ENCODE measurements at regions not wholly inside any gene's neighbourhood (a gene's known extent, or its start where the extent isn't known, plus 50 kb on each side); places are given as distances from the start of the nearest gene placed in this dataset.

DNA sequence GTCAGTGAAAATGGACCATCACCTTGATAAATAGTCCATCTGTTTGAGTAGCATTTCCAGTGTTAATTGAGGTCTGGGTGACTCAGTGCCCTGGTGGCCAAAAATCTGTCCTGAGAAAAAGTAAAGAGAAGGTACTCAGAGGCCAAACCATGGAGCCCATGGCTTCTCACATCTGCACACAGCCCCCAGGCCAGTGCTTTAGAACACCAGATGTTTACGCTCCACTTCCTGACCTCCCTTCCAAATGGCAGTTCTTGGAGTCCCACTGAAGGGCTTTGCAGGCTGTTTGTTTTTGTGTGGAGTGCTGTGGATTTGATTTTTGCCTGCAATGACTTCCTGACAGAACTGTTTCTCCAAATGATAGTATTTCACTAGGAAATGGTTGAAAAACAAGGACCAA lies 60.2 kb upstream of the GPC4 start:
- Histone ChIP-seq H3K27me3 (ENCODE audit: control insufficient read depth, insufficient read depth, low read length) (peaks cover 2% of the 10 kb centered on the region), H3K9ac (ENCODE audit: low read length in 3 of 3) (no peak overlapping the region), H3K27ac (ENCODE audit: low read depth in 2 of 2, low read length in 2 of 2) (no peak overlapping the region), H3K4me3 (ENCODE audit: low read length in 3 of 3) (no peak overlapping the region), H3K9me3 (ENCODE audit: control insufficient read depth in 2 of 3, insufficient read depth in 1 of 3, low read length in 3 of 3) (no peaks in the 10 kb centered on the region), H3K36me3 (ENCODE audit: control insufficient read depth in 2 of 3, insufficient read depth in 3 of 3, low read length in 3 of 3) (no peaks in the 10 kb centered on the region), H3K4me1 (ENCODE audit: control insufficient read depth in 2 of 3, insufficient read depth in 2 of 3, low read depth in 1 of 3, low read length in 3 of 3) (no peaks in the 10 kb centered on the region)
- FAIRE-seq (no peak), DNase-seq (peak in 2 of 5 donors; percentile 34 to 75)
- intact Hi-C loops (cut with DNase I) = no loop called here
- TF ChIP-seq CTCF (IDR thresholded peaks at IDR 0.05; ENCODE audit: borderline replicate concordance, extremely low read depth, insufficient read depth) = no peak

- Histone ChIP-seq H3K9me3 (ENCODE audit: control insufficient read depth in 2 of 3, insufficient read depth in 1 of 3, low read length in 3 of 3) (no peaks in the 10 kb centered on the region), H3K4me3 (ENCODE audit: low read length in 3 of 3) (no peak overlapping the region), H3K27me3 (ENCODE audit: control insufficient read depth, insufficient read depth, low read length) (peaks cover 2% of the 10 kb centered on the region), H3K9ac (ENCODE audit: low read length in 3 of 3) (no peak overlapping the region), H3K36me3 (ENCODE audit: control insufficient read depth in 2 of 3, insufficient read depth in 3 of 3, low read length in 3 of 3) (no peaks in the 10 kb centered on the region), H3K27ac (ENCODE audit: low read depth in 2 of 2, low read length in 2 of 2) (no peak overlapping the region), H3K4me1 (ENCODE audit: control insufficient read depth in 2 of 3, insufficient read depth in 2 of 3, low read depth in 1 of 3, low read length in 3 of 3) (no peaks in the 10 kb centered on the region)
- intact Hi-C loops (cut with DNase I) = no loop called here
- DNase-seq (no peak), FAIRE-seq (no peak)
- no peak for TF ChIP-seq CTCF (IDR thresholded peaks at IDR 0.05; ENCODE audit: borderline replicate concordance, extremely low read depth, insufficient read depth)
Measured at GRCh38 chrX:133474574-133474973, 59.3 kb upstream of the GPC4 start.

DNA sequence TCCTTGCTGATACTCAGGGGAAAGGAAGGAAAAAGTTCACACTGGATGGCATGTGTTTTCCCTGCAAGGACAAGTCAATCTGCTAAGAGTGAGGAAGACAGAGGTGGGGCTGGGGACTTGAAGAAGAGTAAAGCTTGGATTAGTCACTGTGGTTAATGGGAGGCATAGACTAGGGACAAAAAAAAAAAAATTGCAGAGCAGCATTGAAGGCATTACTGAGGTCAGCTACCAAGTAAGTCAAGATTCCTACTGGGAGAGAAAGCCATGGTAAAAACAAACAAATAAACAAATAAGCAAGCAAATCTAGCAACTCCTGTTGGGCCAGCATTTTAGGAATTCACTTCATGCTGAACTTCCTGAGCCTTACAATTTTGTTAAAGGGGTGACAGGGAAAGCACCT lies 58.2 kb upstream of the GPC4 start:
- peaks cover 1% of the 10 kb centered on the region for H3K27me3 ChIP-seq (ENCODE audit: control insufficient read depth, insufficient read depth, low read length)
- DNase-seq (no peak), FAIRE-seq (no peak)
- H3K4me1 ChIP-seq (ENCODE audit: control insufficient read depth in 2 of 3, insufficient read depth in 2 of 3, low read depth in 1 of 3, low read length in 3 of 3) = no peaks in the 10 kb centered on the region
- intact Hi-C loops (cut with DNase I) = no loop called here
- TF ChIP-seq CTCF (IDR thresholded peaks at IDR 0.05; ENCODE audit: borderline replicate concordance, extremely low read depth, insufficient read depth) = no peak
- H3K9me3 ChIP-seq (ENCODE audit: control insufficient read depth in 2 of 3, insufficient read depth in 1 of 3, low read length in 3 of 3) = no peaks in the 10 kb centered on the region
- H3K36me3 ChIP-seq (ENCODE audit: control insufficient read depth in 2 of 3, insufficient read depth in 3 of 3, low read length in 3 of 3) = no peaks in the 10 kb centered on the region
- H3K4me3 ChIP-seq (ENCODE audit: low read length in 3 of 3) = no peak overlapping the region
- H3K9ac ChIP-seq (ENCODE audit: low read length in 3 of 3) = no peak overlapping the region
- H3K27ac ChIP-seq (ENCODE audit: low read depth in 2 of 2, low read length in 2 of 2) = no peak overlapping the region

- intact Hi-C loops (cut with DNase I) = no loop called here
- Histone ChIP-seq H3K9me3 (ENCODE audit: control insufficient read depth in 2 of 3, insufficient read depth in 1 of 3, low read length in 3 of 3) (no peaks in the 10 kb centered on the region), H3K4me1 (ENCODE audit: control insufficient read depth in 2 of 3, insufficient read depth in 2 of 3, low read depth in 1 of 3, low read length in 3 of 3) (no peaks in the 10 kb centered on the region), H3K9ac (ENCODE audit: low read length in 3 of 3) (no peak overlapping the region), H3K36me3 (ENCODE audit: control insufficient read depth in 2 of 3, insufficient read depth in 3 of 3, low read length in 3 of 3) (no peaks in the 10 kb centered on the region), H3K4me3 (ENCODE audit: low read length in 3 of 3) (no peak overlapping the region), H3K27me3 (ENCODE audit: control insufficient read depth, insufficient read depth, low read length) (no peaks in the 10 kb centered on the region), H3K27ac (ENCODE audit: low read depth in 2 of 2, low read length in 2 of 2) (no peak overlapping the region)
- peak; percentile 6 for TF ChIP-seq CTCF (IDR thresholded peaks at IDR 0.05; ENCODE audit: borderline replicate concordance, extremely low read depth, insufficient read depth)
- no peak for FAIRE-seq
- no peak for DNase-seq
Measured at GRCh38 chrX:133468051-133468450, 52.8 kb upstream of the GPC4 start.

All from kidney (tissue), 13 donors.